Endothelial cell of umbilical vein (primary cell): ENCODE measurements at regions not wholly inside any gene's neighbourhood (a gene's known extent, or its start where the extent isn't known, plus 50 kb on each side); places are given as distances from the start of the nearest gene placed in this dataset.

ENCODE experiments used
- BruUV-seq: library from RNA; stranded (reverse); fragments of 400-500 nt; replicated peaks from 2 replicates; lab custom pipeline; 2021; lab: Mats Ljungman, UMichigan
- CTCF ChIA-PET: fragments of 300-600, 350-600 bp; sonication (Branson Sonifier 250); formaldehyde crosslinking; loops from one replicate; lab custom pipeline; 2021; ENCODE audit warnings: antibody characterized with exemption, inconsistent platforms; lab: Charles Lee
- POLR2A ChIA-PET: fragments of 300-600, 350-600 bp; sonication (Branson Sonifier 250); formaldehyde crosslinking; loops from one replicate; lab custom pipeline; 2021; ENCODE audit warnings: antibody characterized with exemption, inconsistent platforms; lab: Charles Lee
- DNase-seq: peaks from one replicate; pipeline ENCODE4 v3.0.0-alpha.2; 2011; ENCODE audit warnings: low read depth, low spot score
- FAIRE-seq: peaks from 2 replicates; lab custom pipeline; 2011; peaks lifted over from hg19 to GRCh38; lab: Jason Lieb, UNC
- H2AFZ ChIP-seq: 2 replicates; pipeline ENCODE4 v1.6.0; 2012; ENCODE audit warnings: low read depth, low read length, control low read depth, inconsistent platforms
- H3K27ac ChIP-seq: 2 replicates; pipeline ENCODE4 v1.5.1; 2011; ENCODE audit warnings: low read depth, mild to moderate bottlenecking, control low read depth, low read length, moderate library complexity; ENCODE audit not compliant: insufficient read depth
- H3K27me3 ChIP-seq, 2 experiments: 2 replicates each; pipeline versions ENCODE4 v1.6.0 to v1.6.1; 2011; ENCODE audit warnings: low read length in 2 of 2, mixed read lengths in 1 of 2; ENCODE audit not compliant: control insufficient read depth in 2 of 2, insufficient read depth in 2 of 2
- H3K36me3 ChIP-seq, 2 experiments: 2 replicates in 1 of 2; 3 replicates in 1 of 2; pipeline ENCODE4 v1.5.1; 2011; ENCODE audit warnings: low read length in 2 of 2, mild to moderate bottlenecking in 1 of 2, moderate library complexity in 1 of 2; ENCODE audit not compliant: control insufficient read depth in 2 of 2, insufficient read depth in 2 of 2; ENCODE audit errors: extremely low read depth in 1 of 2
- H3K4me1 ChIP-seq: 3 replicates; pipeline ENCODE4 v1.5.1; 2011; ENCODE audit warnings: mild to moderate bottlenecking, low read length; ENCODE audit not compliant: control insufficient read depth, insufficient read depth; ENCODE audit errors: extremely low read depth
- H3K4me2 ChIP-seq: 2 replicates; pipeline ENCODE4 v1.6.1; 2011; ENCODE audit warnings: low read length, control low read depth, mixed read lengths; ENCODE audit not compliant: insufficient read depth
- H3K4me3 ChIP-seq, 3 experiments: fragments of 200-600 bp in 1 of 3; sonication (generic), shearing (Covaris generic) in 1 of 3; replicated peaks in 1 of 3; 2 replicates each; pipeline ENCODE4 v1.5.1; 2011 to 2016; ENCODE audit warnings: control low read depth in 3 of 3, low read length in 3 of 3, mild to moderate bottlenecking in 2 of 3, inconsistent platforms in 1 of 3, low read depth in 1 of 3, moderate library complexity in 1 of 3; ENCODE audit not compliant: insufficient read depth in 1 of 3
- H3K79me2 ChIP-seq: 2 replicates; pipeline ENCODE4 v1.6.0; 2012; ENCODE audit warnings: low read length, inconsistent platforms; ENCODE audit not compliant: control insufficient read depth, insufficient read depth
- H3K9ac ChIP-seq: replicated peaks from 2 replicates; pipeline ENCODE3; 2011; ENCODE audit warnings: low read length, control low read depth; ENCODE audit not compliant: insufficient read depth; ENCODE audit errors: extremely low read depth
- H3K9me1 ChIP-seq: replicated peaks from 3 replicates; pipeline ENCODE4 v1.6.0; 2011; ENCODE audit warnings: mild to moderate bottlenecking, low read length; ENCODE audit not compliant: control insufficient read depth, insufficient read depth; ENCODE audit errors: extremely low read depth
- H3K9me3 ChIP-seq: replicated peaks from 2 replicates; pipeline ENCODE4 v1.5.1; 2012; ENCODE audit warnings: low read length, inconsistent platforms; ENCODE audit not compliant: control insufficient read depth, insufficient read depth
- H4K20me1 ChIP-seq: replicated peaks from 2 replicates; pipeline ENCODE3; 2011; ENCODE audit warnings: mild to moderate bottlenecking, low read length; ENCODE audit not compliant: control insufficient read depth, insufficient read depth; ENCODE audit errors: extremely low read depth
- CTCF ChIP-seq, 2 donors: IDR thresholded peaks; 1 replicate in 1 of 2; 2 replicates in 1 of 2; pipeline ENCODE4 v1.5.1; 2011; ENCODE audit warnings: low read length in 2 of 2, mild to moderate bottlenecking in 2 of 2, moderate library complexity in 2 of 2, control low read depth in 1 of 2, inconsistent platforms in 1 of 2, low read depth in 1 of 2; ENCODE audit not compliant: insufficient read depth in 1 of 2; ENCODE audit errors: extremely low read depth in 1 of 2
- EZH2 ChIP-seq: IDR thresholded peaks from 2 replicates; pipeline ENCODE4 v1.6.1; 2012; ENCODE audit warnings: borderline replicate concordance, low read depth, mild to moderate bottlenecking, moderate library complexity, low read length, inconsistent platforms; ENCODE audit not compliant: severe bottlenecking
- FOS ChIP-seq: IDR thresholded peaks from 2 replicates; pipeline ENCODE4 v1.6.1; 2011; ENCODE audit warnings: mild to moderate bottlenecking, low read length, moderate library complexity, borderline replicate concordance; ENCODE audit not compliant: insufficient read depth
- GATA2 ChIP-seq: IDR thresholded peaks from 2 replicates; pipeline ENCODE4 v1.7.0; 2011; ENCODE audit warnings: low read depth, mild to moderate bottlenecking, moderate library complexity, mixed read lengths, low read length; ENCODE audit not compliant: insufficient read length, insufficient read depth
- JUN ChIP-seq: IDR thresholded peaks from 2 replicates; pipeline ENCODE4 v1.6.1; 2011; ENCODE audit warnings: borderline replicate concordance, low read depth; ENCODE audit not compliant: insufficient read length, insufficient read depth
- MAX ChIP-seq: IDR thresholded peaks from 2 replicates; pipeline ENCODE4 v1.6.1; 2011; ENCODE audit not compliant: insufficient read depth, insufficient read length
- MYC ChIP-seq: IDR thresholded peaks from one replicate; pipeline ENCODE4 v1.6.1; 2011; ENCODE audit warnings: mild to moderate bottlenecking, low read depth, low read length
- POLR2A ChIP-seq: IDR thresholded peaks from 2 replicates; pipeline ENCODE4 v1.6.1; 2012; ENCODE audit warnings: low read depth, mild to moderate bottlenecking, control low read depth, low read length
- POLR2AphosphoS5 ChIP-seq: IDR thresholded peaks from 2 replicates; pipeline ENCODE4 v1.6.1; 2012; ENCODE audit warnings: low read depth, mild to moderate bottlenecking, control low read depth, low read length, moderate library complexity; ENCODE audit not compliant: insufficient read depth
- dilution Hi-C: fragments of 300-500 bp; cut with MboI; formaldehyde crosslinking; loops from one replicate; pipeline ENCODE4 v1.15.0; 2019; ENCODE audit warnings: low sequenced_read_pairs; ENCODE audit not compliant: extremely low pct_ligation_motif_present
- intact Hi-C: fragments of 100-400 bp; cut with micrococcal nuclease; formaldehyde crosslinking; loops from one replicate; pipeline ENCODE4 v1.10.0; 2022

- no TSS peak for BruUV-seq
- no peaks in the 10 kb centered on the region for H3K79me2 ChIP-seq
- intact Hi-C loops: no loop called here
- H3K9ac ChIP-seq: no peak overlapping the region
- H3K4me3 ChIP-seq: no peak overlapping the region
- peaks cover 2% of the 10 kb centered on the region for H3K9me3 ChIP-seq
- dilution Hi-C loops: no loop called here
- ChIA-PET POLR2A (no interaction called here), CTCF (no interaction called here)
- no peaks in the 10 kb centered on the region for H3K36me3 ChIP-seq
- no peak overlapping the region for H3K27ac ChIP-seq
- no peak overlapping the region for H2AFZ ChIP-seq
- H3K4me2 ChIP-seq: no peak overlapping the region
- H3K27me3 ChIP-seq: no peaks in the 10 kb centered on the region
- H4K20me1 ChIP-seq: no peaks in the 10 kb centered on the region
- no peaks in the 10 kb centered on the region for H3K4me1 ChIP-seq
- TF ChIP-seq MYC (no peak), JUN (no peak), POLR2A (no peak), EZH2 (no peak), CTCF (IDR thresholded peaks at IDR 0.05; ENCODE audit: extremely low read depth in 1 of 2, insufficient read depth in 1 of 2, low read depth in 1 of 2, low read length in 2 of 2) (no peak), MAX (no peak), FOS (no peak), GATA2 (no peak), POLR2AphosphoS5 (no peak)
- no peaks in the 10 kb centered on the region for H3K9me1 ChIP-seq
- FAIRE-seq (no peak), DNase-seq (no peak)
Observed at GRCh38 chr11:115766561-115766960, 262.3 kb upstream of the CADM1 start.
